IMR-90 (cell line): ENCODE measurements at regions not wholly inside any gene's neighbourhood (a gene's known extent, or its start where the extent isn't known, plus 50 kb on each side); places are given as distances from the start of the nearest gene placed in this dataset.

ENCODE experiments used
- BHLHE40 ChIP-seq: fragments of 150-350 bp; IDR thresholded peaks from 2 replicates; pipeline ENCODE4 v1.6.1; 2016; ENCODE audit warnings: mild to moderate bottlenecking, low read depth, low read length
- CEBPB ChIP-seq: IDR thresholded peaks from 2 replicates; pipeline ENCODE4 v1.6.1; 2012; ENCODE audit warnings: low read depth, low read length, improper control_type of control experiment
- FOS ChIP-seq: fragments of 150-350 bp; IDR thresholded peaks from 2 replicates; pipeline ENCODE4 v1.6.1; 2016; ENCODE audit warnings: low read depth, low read length
- MXI1 ChIP-seq: IDR thresholded peaks from 2 replicates; pipeline ENCODE4 v1.6.1; 2012; ENCODE audit warnings: low read depth, mild to moderate bottlenecking, low read length, moderate library complexity, borderline replicate concordance
- POLR2A ChIP-seq: IDR thresholded peaks from 2 replicates; pipeline ENCODE4 v1.6.1; 2012; ENCODE audit warnings: mild to moderate bottlenecking, low read depth, low read length
- RAD21 ChIP-seq: IDR thresholded peaks from 2 replicates; pipeline ENCODE4 v1.6.1; 2012; ENCODE audit warnings: low read length, improper control_type of control experiment
- TF ChIP-seq, protein P1 (sequence below): conservative IDR thresholded peaks from 2 replicates; pipeline ENCODE4 v1.5.1; 2012; ENCODE audit warnings: mild to moderate bottlenecking, low read depth, low read length, improper control_type of control experiment
- TF ChIP-seq, protein P2 (sequence below): fragments of 150-350 bp; IDR thresholded peaks from 2 replicates; pipeline ENCODE4 v1.6.1; 2016; ENCODE audit warnings: low read depth, mild to moderate bottlenecking, low read length, moderate library complexity, borderline replicate concordance
- TF ChIP-seq, protein P3 (sequence below): fragments of 150-350 bp; IDR thresholded peaks from 2 replicates; pipeline ENCODE4 v1.6.1; 2017; ENCODE audit warnings: mild to moderate bottlenecking, antibody characterized with exemption, low read length, low read depth

DNA sequence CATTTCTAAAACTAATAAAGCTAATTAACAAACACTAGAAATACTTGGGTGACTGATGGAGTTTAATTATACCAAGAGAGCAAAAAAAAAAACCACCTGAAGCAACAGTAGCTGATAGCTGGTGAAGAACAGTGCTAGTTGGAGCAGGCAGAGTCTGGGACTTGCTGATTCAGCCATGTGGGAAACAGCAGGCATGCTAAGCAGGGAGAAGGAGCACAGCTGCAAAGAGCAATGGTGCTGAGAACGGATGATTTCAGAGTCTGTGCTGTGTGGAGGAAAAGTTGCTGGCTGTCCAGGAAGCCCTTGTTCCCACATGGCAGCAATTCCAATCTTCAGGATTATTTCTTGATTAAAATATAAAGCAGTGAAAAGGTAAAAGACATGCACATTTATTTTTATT lies 68.8 kb downstream of the NPY1R start:
- TF ChIP-seq, protein P1, sequence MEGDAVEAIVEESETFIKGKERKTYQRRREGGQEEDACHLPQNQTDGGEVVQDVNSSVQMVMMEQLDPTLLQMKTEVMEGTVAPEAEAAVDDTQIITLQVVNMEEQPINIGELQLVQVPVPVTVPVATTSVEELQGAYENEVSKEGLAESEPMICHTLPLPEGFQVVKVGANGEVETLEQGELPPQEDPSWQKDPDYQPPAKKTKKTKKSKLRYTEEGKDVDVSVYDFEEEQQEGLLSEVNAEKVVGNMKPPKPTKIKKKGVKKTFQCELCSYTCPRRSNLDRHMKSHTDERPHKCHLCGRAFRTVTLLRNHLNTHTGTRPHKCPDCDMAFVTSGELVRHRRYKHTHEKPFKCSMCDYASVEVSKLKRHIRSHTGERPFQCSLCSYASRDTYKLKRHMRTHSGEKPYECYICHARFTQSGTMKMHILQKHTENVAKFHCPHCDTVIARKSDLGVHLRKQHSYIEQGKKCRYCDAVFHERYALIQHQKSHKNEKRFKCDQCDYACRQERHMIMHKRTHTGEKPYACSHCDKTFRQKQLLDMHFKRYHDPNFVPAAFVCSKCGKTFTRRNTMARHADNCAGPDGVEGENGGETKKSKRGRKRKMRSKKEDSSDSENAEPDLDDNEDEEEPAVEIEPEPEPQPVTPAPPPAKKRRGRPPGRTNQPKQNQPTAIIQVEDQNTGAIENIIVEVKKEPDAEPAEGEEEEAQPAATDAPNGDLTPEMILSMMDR: no peak
- TF ChIP-seq, protein P2, sequence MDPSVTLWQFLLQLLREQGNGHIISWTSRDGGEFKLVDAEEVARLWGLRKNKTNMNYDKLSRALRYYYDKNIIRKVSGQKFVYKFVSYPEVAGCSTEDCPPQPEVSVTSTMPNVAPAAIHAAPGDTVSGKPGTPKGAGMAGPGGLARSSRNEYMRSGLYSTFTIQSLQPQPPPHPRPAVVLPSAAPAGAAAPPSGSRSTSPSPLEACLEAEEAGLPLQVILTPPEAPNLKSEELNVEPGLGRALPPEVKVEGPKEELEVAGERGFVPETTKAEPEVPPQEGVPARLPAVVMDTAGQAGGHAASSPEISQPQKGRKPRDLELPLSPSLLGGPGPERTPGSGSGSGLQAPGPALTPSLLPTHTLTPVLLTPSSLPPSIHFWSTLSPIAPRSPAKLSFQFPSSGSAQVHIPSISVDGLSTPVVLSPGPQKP: no peak
- TF ChIP-seq CEBPB: no peak
- no peak for TF ChIP-seq FOS
- no peak for TF ChIP-seq POLR2A
- no peak for TF ChIP-seq RAD21
- TF ChIP-seq BHLHE40: no peak
- TF ChIP-seq, protein P3, sequence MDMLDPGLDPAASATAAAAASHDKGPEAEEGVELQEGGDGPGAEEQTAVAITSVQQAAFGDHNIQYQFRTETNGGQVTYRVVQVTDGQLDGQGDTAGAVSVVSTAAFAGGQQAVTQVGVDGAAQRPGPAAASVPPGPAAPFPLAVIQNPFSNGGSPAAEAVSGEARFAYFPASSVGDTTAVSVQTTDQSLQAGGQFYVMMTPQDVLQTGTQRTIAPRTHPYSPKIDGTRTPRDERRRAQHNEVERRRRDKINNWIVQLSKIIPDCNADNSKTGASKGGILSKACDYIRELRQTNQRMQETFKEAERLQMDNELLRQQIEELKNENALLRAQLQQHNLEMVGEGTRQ: no peak
- no peak for TF ChIP-seq MXI1
